AG04449 (cell line): ENCODE measurements at regions not wholly inside any gene's neighbourhood (a gene's known extent, or its start where the extent isn't known, plus 50 kb on each side); places are given as distances from the start of the nearest gene placed in this dataset.

Experiments used
- CTCF ChIA-PET: fragments of 350-600 bp; formaldehyde crosslinking; extraction: SDS; loops from one replicate; lab custom pipeline; 2021; ENCODE audit warnings: antibody characterized with exemption; lab: Yijun Ruan, JAX
- POLR2A ChIA-PET: fragments of 400-600, 350-600 bp; formaldehyde crosslinking; extraction: SDS; loops from one replicate; lab custom pipeline; 2020; ENCODE audit warnings: antibody characterized with exemption, inconsistent platforms; lab: Yijun Ruan, JAX
- DNase-seq: peaks from one replicate; pipeline ENCODE4 v3.0.0-alpha.2; 2010; ENCODE audit warnings: low read depth, low spot score
- H3K4me3 ChIP-seq: 2 replicates; pipeline ENCODE4 v1.5.1; 2011; ENCODE audit warnings: low read depth, mild to moderate bottlenecking, control low read depth, low read length
- CTCF ChIP-seq: IDR thresholded peaks from one replicate; pipeline ENCODE4 v1.5.1; 2011; ENCODE audit warnings: mild to moderate bottlenecking, moderate library complexity, low read length, control low read depth, inconsistent platforms; ENCODE audit not compliant: insufficient read depth; ENCODE audit errors: missing control alignments

- POLR2A ChIA-PET, result no interaction called here
- no peak for TF ChIP-seq CTCF
- DNase-seq, result no peak
- no peak overlapping the region for H3K4me3 ChIP-seq
- CTCF ChIA-PET, result interaction anchor here (0.9 kb wide), 1 partner anchor 20 kb away, joined by 3 read pairs; no protein-coding TSS in a partner anchor
Observed at GRCh38 chr2:226636586-226636985, 163.0 kb downstream of the IRS1 start.

GRCh38 chr2:226634943-226635604 lies 164.5 kb downstream of the IRS1 start:
- DNase-seq, result no peak
- H3K4me3 ChIP-seq, result no peak overlapping the region
- ChIA-PET POLR2A (no interaction called here), CTCF (interaction anchor here (1.1 kb wide), 1 partner anchor 11 kb away, joined by 4 read pairs; no protein-coding TSS in a partner anchor)
- no peak for TF ChIP-seq CTCF

GRCh38 chr2:226631671-226632070 lies 167.9 kb downstream of the IRS1 start:
- no peak for TF ChIP-seq CTCF
- CTCF ChIA-PET, result no interaction called here
- DNase-seq, result no peak
- POLR2A ChIA-PET, result no interaction called here
- no peak overlapping the region for H3K4me3 ChIP-seq

GRCh38 chr2:226631187-226631586 lies 168.4 kb downstream of the IRS1 start:
- no peak for TF ChIP-seq CTCF
- DNase-seq, result no peak
- POLR2A ChIA-PET, result no interaction called here
- H3K4me3 ChIP-seq, result no peak overlapping the region
- CTCF ChIA-PET, result no interaction called here

GRCh38 chr2:226625946-226626345 lies 173.7 kb downstream of the IRS1 start:
- no peak overlapping the region for H3K4me3 ChIP-seq
- DNase-seq, result no peak
- ChIA-PET POLR2A (no interaction called here), CTCF (no interaction called here)
- no peak for TF ChIP-seq CTCF

GRCh38 chr2:226623587-226624368 lies 175.8 kb downstream of the IRS1 start:
- POLR2A ChIA-PET, result interaction anchor here (0.5 kb wide), 1 partner anchor 371 kb away, joined by 3 read pairs; no protein-coding TSS in a partner anchor
- TF ChIP-seq CTCF, result no peak
- no peak overlapping the region for H3K4me3 ChIP-seq
- DNase-seq, result no peak
- CTCF ChIA-PET, result interaction anchor here (1.0 to 1.1 kb wide), 2 partner anchors 12 to 147 kb away, joined by 3 to 4 read pairs; no protein-coding TSS in a partner anchor
